H9 (cell line): ENCODE measurements at regions not wholly inside any gene's neighbourhood (a gene's known extent, or its start where the extent isn't known, plus 50 kb on each side); places are given as distances from the start of the nearest gene placed in this dataset.

ENCODE experiments used
- DNase-seq: peaks from one replicate; pipeline ENCODE4 v3.0.0-alpha.2; 2017
- H2AFZ ChIP-seq: one replicate; pipeline ENCODE4 v1.6.1; 2013; ENCODE audit warnings: mild to moderate bottlenecking, low read length, control low read depth, moderate library complexity
- H2AK5ac ChIP-seq: 2 replicates; pipeline ENCODE4 v1.6.1; 2013; ENCODE audit warnings: low read length, control low read depth, mixed read lengths; ENCODE audit not compliant: insufficient read length
- H2BK120ac ChIP-seq: one replicate; pipeline ENCODE4 v1.6.1; 2013; ENCODE audit warnings: low read depth, mild to moderate bottlenecking, low read length, control low read depth, inconsistent platforms; ENCODE audit not compliant: poor library complexity, severe bottlenecking
- H2BK12ac ChIP-seq: 2 replicates; pipeline ENCODE4 v1.6.1; 2013; ENCODE audit warnings: low read length, control low read depth, mixed read lengths, low read depth; ENCODE audit not compliant: insufficient read length
- H2BK15ac ChIP-seq: 2 replicates; pipeline ENCODE4 v1.6.1; 2013; ENCODE audit warnings: low read depth, low read length, control low read depth
- H2BK20ac ChIP-seq: one replicate; pipeline ENCODE4 v1.6.1; 2013; ENCODE audit warnings: low read depth, mild to moderate bottlenecking, low read length, control low read depth, inconsistent platforms; ENCODE audit not compliant: poor library complexity, severe bottlenecking
- H2BK5ac ChIP-seq: 2 replicates; pipeline ENCODE4 v1.6.1; 2013; ENCODE audit warnings: low read length, control low read depth, mixed read lengths; ENCODE audit not compliant: insufficient read length
- H3K14ac ChIP-seq: 2 replicates; pipeline ENCODE4 v1.6.1; 2013; ENCODE audit warnings: low read length, control low read depth; ENCODE audit not compliant: insufficient read depth
- H3K18ac ChIP-seq: 2 replicates; pipeline ENCODE4 v1.6.1; 2013; ENCODE audit warnings: low read depth, mild to moderate bottlenecking, mixed read lengths, low read length, control low read depth; ENCODE audit not compliant: insufficient read length
- H3K23ac ChIP-seq: 2 replicates; pipeline ENCODE4 v1.6.1; 2013; ENCODE audit warnings: low read length, control low read depth, mixed read lengths, low read depth; ENCODE audit not compliant: insufficient read length
- H3K23me2 ChIP-seq: 2 replicates; pipeline ENCODE4 v1.6.1; 2013; ENCODE audit warnings: low read depth, mild to moderate bottlenecking, mixed read lengths, low read length, control low read depth; ENCODE audit not compliant: insufficient read length, poor library complexity, severe bottlenecking
- H3K27ac ChIP-seq: 2 replicates; pipeline ENCODE4 v1.5.1; 2013; ENCODE audit warnings: low read length, control low read depth, mixed read lengths, low read depth; ENCODE audit not compliant: insufficient read length
- H3K27me3 ChIP-seq: 2 replicates; pipeline ENCODE4 v1.6.1; 2013; ENCODE audit warnings: low read length, control low read depth, inconsistent platforms; ENCODE audit not compliant: insufficient read depth
- H3K4ac ChIP-seq: 2 replicates; pipeline ENCODE4 v1.6.1; 2013; ENCODE audit warnings: low read depth, mild to moderate bottlenecking, control low read depth, inconsistent platforms, low read length, moderate library complexity
- H3K4me1 ChIP-seq: 2 replicates; pipeline ENCODE4 v1.6.1; 2013; ENCODE audit warnings: low read length, control low read depth, inconsistent platforms; ENCODE audit not compliant: insufficient read depth
- H3K4me2 ChIP-seq: 2 replicates; pipeline ENCODE4 v1.6.1; 2013; ENCODE audit warnings: low read length, control low read depth, mixed read lengths; ENCODE audit not compliant: insufficient read length, insufficient read depth
- H3K56ac ChIP-seq: 2 replicates; pipeline ENCODE4 v1.6.1; 2013; ENCODE audit warnings: low read depth, mild to moderate bottlenecking, mixed read lengths, low read length, control low read depth; ENCODE audit not compliant: insufficient read length
- H3K79me1 ChIP-seq: 2 replicates; pipeline ENCODE4 v1.6.1; 2013; ENCODE audit warnings: low read depth, mild to moderate bottlenecking, moderate library complexity, low read length, control low read depth, inconsistent platforms; ENCODE audit not compliant: insufficient read depth, poor library complexity, severe bottlenecking
- H3K79me2 ChIP-seq: 2 replicates; pipeline ENCODE4 v1.6.1; 2013; ENCODE audit warnings: low read length, control low read depth, inconsistent platforms; ENCODE audit not compliant: insufficient read depth
- H3K9ac ChIP-seq: 2 replicates; pipeline ENCODE4 v1.6.1; 2013; ENCODE audit warnings: low read length, control low read depth, mixed read lengths; ENCODE audit not compliant: insufficient read length; ENCODE audit errors: extremely low read depth
- H3K9me3 ChIP-seq: one replicate; pipeline ENCODE4 v1.6.1; 2013; ENCODE audit warnings: low read depth, low read length, inconsistent platforms; ENCODE audit not compliant: control insufficient read depth
- H3T11ph ChIP-seq: one replicate; pipeline ENCODE4 v1.6.1; 2013; ENCODE audit warnings: mild to moderate bottlenecking, low read length, control low read depth, inconsistent platforms
- H4K20me1 ChIP-seq: one replicate; pipeline ENCODE4 v1.6.1; 2013; ENCODE audit not compliant: control insufficient read depth, insufficient read length, insufficient read depth
- H4K5ac ChIP-seq: 2 replicates; pipeline ENCODE4 v1.6.1; 2013; ENCODE audit warnings: low read depth, mild to moderate bottlenecking, mixed read lengths, low read length, control low read depth; ENCODE audit not compliant: insufficient read length
- H4K8ac ChIP-seq: replicated peaks from 2 replicates; pipeline ENCODE4 v1.6.1; 2013; ENCODE audit warnings: low read length, control low read depth, mixed read lengths, low read depth; ENCODE audit not compliant: insufficient read length
- H4K91ac ChIP-seq: 2 replicates; pipeline ENCODE4 v1.6.1; 2013; ENCODE audit warnings: low read depth, mild to moderate bottlenecking, moderate library complexity, mixed read lengths, low read length, control low read depth; ENCODE audit not compliant: insufficient read length
- H3K27ac Mint-ChIP-seq, 3 experiments: 2 replicates in 2 of 3; 3 replicates in 1 of 3; pipeline ENCODE4 v1.8.0; 2020 to 2021; ENCODE audit warnings: mixed read lengths in 3 of 3, mild to moderate bottlenecking in 1 of 3, moderate library complexity in 1 of 3
- H3K27me3 Mint-ChIP-seq: 2 replicates; pipeline ENCODE4 v1.8.0; 2021; ENCODE audit warnings: low read depth, mild to moderate bottlenecking, moderate library complexity, mixed read lengths
- H3K36me3 Mint-ChIP-seq, 3 experiments: 2 replicates in 2 of 3; 3 replicates in 1 of 3; pipeline ENCODE4 v1.8.0; 2020 to 2021; ENCODE audit warnings: low read depth in 3 of 3, mixed read lengths in 3 of 3; ENCODE audit not compliant: insufficient read depth in 1 of 3
- H3K4me1 Mint-ChIP-seq, 2 experiments: 2 replicates each; pipeline ENCODE4 v1.8.0; 2020; ENCODE audit warnings: mixed read lengths in 2 of 2
- H3K4me3 Mint-ChIP-seq, 2 experiments: 2 replicates in 1 of 2; 3 replicates in 1 of 2; pipeline ENCODE4 v1.8.0; 2020 to 2021; ENCODE audit warnings: mild to moderate bottlenecking in 2 of 2, mixed read lengths in 2 of 2, moderate library complexity in 1 of 2
- H3K9me3 Mint-ChIP-seq, 2 experiments: 2 replicates in 1 of 2; 3 replicates in 1 of 2; pipeline ENCODE4 v1.8.0; 2020; ENCODE audit warnings: mild to moderate bottlenecking in 2 of 2, mixed read lengths in 2 of 2, moderate library complexity in 1 of 2
- CTCF ChIP-seq: fragments of 200-600 bp; sonication (generic); conservative IDR thresholded peaks from 3 replicates; pipeline ENCODE4 v1.8.0; 2021; ENCODE audit warnings: antibody characterized with exemption, mild to moderate bottlenecking
- WGBS: extraction: QIAGEN DNeasy Blood & Tissue Kit; methylation state at CpG from one replicate; pipeline ENCODE4 v1.1.7; 2013; ENCODE audit warnings: missing lambda C conversion rate, low lambda C conversion rate, mixed read lengths; ENCODE audit not compliant: insufficient read length; ENCODE audit errors: extremely low coverage; 5-methylcytosine and 5-hydroxymethylcytosine counted together

GRCh38 chr7:47024991-47025390 is 556.9 kb downstream of the TNS3 start:
- no peak overlapping the region for H2BK20ac ChIP-seq
- no peak for TF ChIP-seq CTCF

More at GRCh38 chr7:47024991-47025390, 556.9 kb downstream of the TNS3 start:
- H2BK120ac ChIP-seq: no peak overlapping the region
- Mint-ChIP-seq H3K4me3 (no peak overlapping the region), H3K27me3 (peaks cover 2% of the 10 kb centered on the region; the same call in 1 of the 2 replicates), H3K36me3 (no peaks in the 10 kb centered on the region; a peak in 1 of 7 replicates), H3K4me1 (no peaks in the 10 kb centered on the region), H3K9me3 (no peaks in the 10 kb centered on the region; a peak in 1 of 5 replicates), H3K27ac (no peak overlapping the region)
- H2AFZ ChIP-seq: no peak overlapping the region
- no peaks in the 10 kb centered on the region for H3K79me1 ChIP-seq
- no peak for DNase-seq
- H3K4ac ChIP-seq: no peak overlapping the region
- H2BK15ac ChIP-seq: no peak overlapping the region
- H3K18ac ChIP-seq: no peak overlapping the region
- no peaks in the 10 kb centered on the region for H4K20me1 ChIP-seq
- H3K9ac ChIP-seq: no peak overlapping the region
- H3K79me2 ChIP-seq: no peaks in the 10 kb centered on the region
- no peaks in the 10 kb centered on the region for H3K4me1 ChIP-seq
- H3K23ac ChIP-seq: no peak overlapping the region
- H2BK12ac ChIP-seq: no peak overlapping the region
- H3T11ph ChIP-seq: no peak overlapping the region
- no peaks in the 10 kb centered on the region for H3K23me2 ChIP-seq
- no peak overlapping the region for H3K27ac ChIP-seq
- no peaks in the 10 kb centered on the region for H3K9me3 ChIP-seq
- no peaks in the 10 kb centered on the region for H3K27me3 ChIP-seq
- no peak overlapping the region for H4K91ac ChIP-seq
- no peak overlapping the region for H2AK5ac ChIP-seq
- no peak overlapping the region for H4K5ac ChIP-seq
- no peak overlapping the region for H4K8ac ChIP-seq
- no peak overlapping the region for H3K56ac ChIP-seq
- WGBS: no CpG with 5 or more reads among the region's 4 CpGs
- H3K14ac ChIP-seq: no peak overlapping the region
- no peak overlapping the region for H2BK5ac ChIP-seq
- H3K4me2 ChIP-seq: no peak overlapping the region
